HCT116 (cell line): ENCODE measurements at regions not wholly inside any gene's neighbourhood (a gene's known extent, or its start where the extent isn't known, plus 50 kb on each side); places are given as distances from the start of the nearest gene placed in this dataset.

ENCODE experiments used
- CEBPB ChIP-seq: IDR thresholded peaks from 2 replicates; pipeline ENCODE4 v1.6.1; 2012; ENCODE audit warnings: low read depth
- FOSL1 ChIP-seq: IDR thresholded peaks from 2 replicates; pipeline ENCODE4 v1.6.1; 2012; ENCODE audit warnings: low read depth
- TF ChIP-seq, protein P1 (sequence below), 3 experiments: fragments of 200-600 bp in 1 of 3; sonication (generic) in 1 of 3; IDR thresholded peaks in 2 of 3; conservative IDR thresholded peaks in 1 of 3; 2 replicates each; pipeline ENCODE4 v1.5.1; 2012 to 2017; ENCODE audit warnings: low read depth in 2 of 3, low read length in 2 of 3, antibody characterized with exemption in 1 of 3, borderline replicate concordance in 1 of 3, control low read depth in 1 of 3, mild to moderate bottlenecking in 1 of 3, mixed read lengths in 1 of 3, mixed run types in 1 of 3, moderate library complexity in 1 of 3; ENCODE audit not compliant: insufficient read depth in 1 of 3
- TF ChIP-seq, protein P2 (sequence below): IDR thresholded peaks from 2 replicates; pipeline ENCODE4 v1.6.1; 2012

DNA sequence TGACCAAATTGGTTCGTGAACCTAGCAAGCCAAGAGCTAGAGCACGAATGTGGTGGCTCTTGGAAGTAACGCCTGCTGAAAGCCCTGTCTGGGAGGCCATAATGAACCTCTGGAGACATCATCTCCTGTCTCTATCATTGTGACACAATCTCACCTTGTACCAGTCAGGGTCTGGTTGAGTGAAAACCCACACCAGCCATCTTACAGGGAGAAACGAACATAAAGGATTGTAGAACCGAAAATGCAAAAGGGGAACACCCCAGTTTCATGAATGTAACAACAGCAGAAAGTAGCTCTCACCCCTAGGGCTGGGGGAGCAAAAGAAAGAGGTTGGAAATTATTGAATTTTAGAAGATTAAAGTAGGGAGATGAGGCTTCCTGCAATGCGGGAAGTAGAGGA lies 50.9 kb upstream of the TAB2 start:
- TF ChIP-seq, protein P1, sequence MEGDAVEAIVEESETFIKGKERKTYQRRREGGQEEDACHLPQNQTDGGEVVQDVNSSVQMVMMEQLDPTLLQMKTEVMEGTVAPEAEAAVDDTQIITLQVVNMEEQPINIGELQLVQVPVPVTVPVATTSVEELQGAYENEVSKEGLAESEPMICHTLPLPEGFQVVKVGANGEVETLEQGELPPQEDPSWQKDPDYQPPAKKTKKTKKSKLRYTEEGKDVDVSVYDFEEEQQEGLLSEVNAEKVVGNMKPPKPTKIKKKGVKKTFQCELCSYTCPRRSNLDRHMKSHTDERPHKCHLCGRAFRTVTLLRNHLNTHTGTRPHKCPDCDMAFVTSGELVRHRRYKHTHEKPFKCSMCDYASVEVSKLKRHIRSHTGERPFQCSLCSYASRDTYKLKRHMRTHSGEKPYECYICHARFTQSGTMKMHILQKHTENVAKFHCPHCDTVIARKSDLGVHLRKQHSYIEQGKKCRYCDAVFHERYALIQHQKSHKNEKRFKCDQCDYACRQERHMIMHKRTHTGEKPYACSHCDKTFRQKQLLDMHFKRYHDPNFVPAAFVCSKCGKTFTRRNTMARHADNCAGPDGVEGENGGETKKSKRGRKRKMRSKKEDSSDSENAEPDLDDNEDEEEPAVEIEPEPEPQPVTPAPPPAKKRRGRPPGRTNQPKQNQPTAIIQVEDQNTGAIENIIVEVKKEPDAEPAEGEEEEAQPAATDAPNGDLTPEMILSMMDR (IDR thresholded peaks at IDR 0.05 in 2 of 3, conservative IDR thresholded peaks at IDR 0.05 in 1 of 3; ENCODE audit: borderline replicate concordance in 1 of 3, insufficient read depth in 1 of 3, low read depth in 2 of 3, low read length in 2 of 3) = no peak
- no peak for TF ChIP-seq FOSL1
- no peak for TF ChIP-seq CEBPB
- TF ChIP-seq, protein P2, sequence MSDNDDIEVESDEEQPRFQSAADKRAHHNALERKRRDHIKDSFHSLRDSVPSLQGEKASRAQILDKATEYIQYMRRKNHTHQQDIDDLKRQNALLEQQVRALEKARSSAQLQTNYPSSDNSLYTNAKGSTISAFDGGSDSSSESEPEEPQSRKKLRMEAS = no peak
